HPDE6-E6E7 (cell line): ENCODE measurements at regions not wholly inside any gene's neighbourhood (a gene's known extent, or its start where the extent isn't known, plus 50 kb on each side); places are given as distances from the start of the nearest gene placed in this dataset.

Experiments used
- DNase-seq: peaks from one replicate; pipeline ENCODE4 v3.0.0; 2011; ENCODE audit warnings: missing footprints; ENCODE audit errors: extremely low spot score

DNA sequence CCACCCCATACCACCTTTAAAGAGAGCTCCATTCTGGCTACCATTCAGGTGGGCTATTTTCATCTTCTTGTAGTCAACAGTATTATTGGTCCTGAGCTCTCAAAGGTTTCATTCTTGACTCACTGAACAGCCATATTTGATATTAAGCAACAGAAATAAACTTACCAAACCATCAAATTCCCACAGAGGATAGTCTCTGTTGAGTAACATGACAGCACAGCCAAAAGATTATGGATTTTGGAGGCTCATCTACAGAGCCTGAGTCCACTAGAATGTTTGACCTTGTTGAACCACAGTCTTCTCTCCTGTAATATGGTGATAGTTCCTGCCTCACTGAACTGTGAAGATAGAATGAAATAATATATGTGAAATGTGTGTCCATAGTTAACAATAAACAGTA is 276.3 kb upstream of the LDB2 start:
- DNase-seq, result no peak

DNA sequence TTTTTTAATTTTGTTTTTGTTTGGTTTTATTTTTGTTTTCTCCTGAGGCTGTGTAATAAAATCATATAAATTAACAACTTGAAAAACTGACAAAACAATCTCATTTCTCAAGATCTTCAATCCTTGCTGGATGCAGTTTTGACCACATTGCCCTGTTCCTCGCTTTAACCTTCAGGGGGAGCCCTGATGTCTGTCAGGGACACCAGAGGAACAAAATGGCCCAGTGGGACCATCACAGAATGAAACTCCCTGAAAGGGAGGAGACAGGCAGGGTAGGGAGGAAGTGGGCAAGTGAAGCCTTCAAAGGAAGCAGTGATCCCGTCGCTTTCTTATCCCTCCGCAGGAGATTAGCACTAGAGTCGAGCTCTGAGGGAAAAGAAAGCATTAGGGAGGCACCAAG is 274.9 kb upstream of the LDB2 start:
- DNase-seq, result no peak

DNA sequence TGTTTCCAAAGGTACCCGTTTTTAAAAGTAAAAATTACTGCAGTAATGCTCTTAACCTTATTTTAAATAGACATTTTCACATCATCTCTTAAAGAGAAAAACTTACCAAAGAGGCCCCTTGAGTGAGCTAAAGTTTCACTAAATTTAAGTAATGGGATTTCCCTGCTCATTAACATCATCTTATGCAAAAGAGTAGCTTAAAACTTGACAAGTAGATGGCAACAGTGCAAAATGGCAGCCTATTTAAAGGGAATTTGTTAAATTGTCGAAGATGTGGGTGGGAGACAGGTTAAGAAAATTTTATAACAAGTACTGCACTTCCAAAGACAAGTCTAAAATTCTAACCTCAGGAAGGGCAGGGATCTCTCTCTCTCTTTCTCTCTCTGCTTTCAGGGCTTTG is 271.7 kb upstream of the LDB2 start:
- DNase-seq, result no peak

DNA sequence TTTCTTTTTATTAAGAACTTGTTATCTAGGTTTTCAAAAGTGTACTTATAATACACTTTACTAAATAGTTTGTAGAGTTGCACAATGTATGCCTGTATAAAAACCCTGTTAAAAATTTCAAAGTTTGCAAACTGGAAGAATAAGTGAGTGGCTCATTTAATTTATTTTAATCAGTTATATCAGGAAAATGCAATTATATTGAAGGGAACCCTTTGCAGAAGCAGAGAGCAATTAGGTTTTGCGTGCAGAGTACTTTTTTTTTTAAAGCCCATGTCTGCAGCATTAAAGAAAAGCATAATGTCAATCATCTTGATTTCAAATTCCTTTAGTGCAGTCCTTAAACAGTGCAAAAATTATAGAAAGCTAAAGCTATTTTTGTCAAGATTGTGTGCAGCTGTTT is 271.3 kb upstream of the LDB2 start:
- no peak for DNase-seq

DNA sequence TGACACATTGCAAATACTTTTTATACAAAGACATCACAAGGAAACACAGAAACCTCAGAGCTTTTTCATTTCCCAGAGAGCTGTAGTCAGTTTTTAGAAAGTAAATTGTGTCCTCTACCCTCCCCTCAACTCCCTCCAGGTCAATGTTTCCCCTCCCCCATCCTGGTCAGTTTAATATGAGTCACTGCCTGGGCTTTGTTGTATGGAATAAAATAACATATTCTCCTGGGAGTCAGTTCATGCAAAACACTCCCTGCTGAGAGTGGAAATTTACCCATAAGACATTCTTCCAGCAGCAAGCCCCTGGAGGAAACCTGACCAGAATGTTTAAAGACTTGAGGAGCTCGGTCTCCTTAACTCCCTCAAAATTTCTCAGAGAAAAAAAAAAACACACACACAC is 270.1 kb upstream of the LDB2 start:
- DNase-seq, result no peak

DNA sequence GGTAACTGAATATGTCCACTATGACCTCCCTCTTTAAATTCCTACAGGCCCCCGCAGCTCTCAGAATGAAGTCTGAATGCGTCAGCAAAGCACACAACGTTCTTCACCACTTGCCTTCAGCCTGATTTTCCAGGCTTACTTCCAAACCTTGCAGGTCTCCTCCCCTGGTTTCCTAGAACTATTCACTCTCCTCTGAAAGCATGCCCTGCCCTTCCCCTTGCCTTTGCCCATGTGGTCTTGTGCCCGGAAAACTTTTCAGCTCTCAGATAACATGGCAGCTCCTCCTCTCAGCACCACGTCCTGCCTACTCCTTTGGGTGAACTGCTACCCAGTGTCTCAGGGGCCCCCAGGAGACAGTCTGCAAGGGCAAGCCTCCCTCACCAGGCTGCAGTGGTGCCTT is 268.5 kb upstream of the LDB2 start:
- DNase-seq, result no peak

DNA sequence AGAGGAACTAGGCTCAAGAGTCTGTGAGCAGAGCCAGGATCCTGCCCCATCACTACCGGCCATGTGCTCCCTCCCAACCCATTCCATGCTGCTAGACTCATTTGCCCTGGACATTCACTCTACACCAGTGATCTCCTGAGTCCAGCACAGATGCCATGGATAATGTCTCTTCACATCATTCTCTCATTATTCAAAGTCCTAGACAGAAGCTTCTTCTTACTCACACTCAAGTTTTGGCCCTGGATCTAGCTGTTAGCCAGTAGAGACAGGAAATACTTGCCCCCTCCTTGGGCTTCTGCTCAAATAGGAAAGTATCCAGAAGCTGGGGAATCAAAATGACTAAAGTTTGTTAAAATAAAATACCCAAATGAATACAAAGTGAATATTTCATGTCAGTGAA is 266.8 kb upstream of the LDB2 start:
- no peak for DNase-seq

DNA sequence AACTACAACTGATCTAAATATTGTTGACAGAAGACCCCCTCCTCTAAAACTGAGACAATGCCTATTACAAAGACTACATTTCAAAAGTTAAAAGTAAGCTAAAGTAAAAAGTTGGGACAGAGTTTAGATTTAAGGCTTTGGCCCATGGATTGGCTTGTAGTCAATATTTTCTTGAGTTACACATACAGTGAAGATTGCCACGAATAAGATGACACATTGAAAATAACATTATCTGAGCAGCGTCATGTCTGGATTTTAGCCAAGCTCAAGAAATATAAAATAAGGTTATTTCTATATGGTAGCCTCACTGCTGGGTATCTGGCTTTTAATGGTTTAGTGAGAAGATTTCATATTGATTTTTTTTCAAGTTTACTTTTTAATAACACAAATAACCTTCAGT is 266.2 kb upstream of the LDB2 start:
- DNase-seq, result no peak

DNA sequence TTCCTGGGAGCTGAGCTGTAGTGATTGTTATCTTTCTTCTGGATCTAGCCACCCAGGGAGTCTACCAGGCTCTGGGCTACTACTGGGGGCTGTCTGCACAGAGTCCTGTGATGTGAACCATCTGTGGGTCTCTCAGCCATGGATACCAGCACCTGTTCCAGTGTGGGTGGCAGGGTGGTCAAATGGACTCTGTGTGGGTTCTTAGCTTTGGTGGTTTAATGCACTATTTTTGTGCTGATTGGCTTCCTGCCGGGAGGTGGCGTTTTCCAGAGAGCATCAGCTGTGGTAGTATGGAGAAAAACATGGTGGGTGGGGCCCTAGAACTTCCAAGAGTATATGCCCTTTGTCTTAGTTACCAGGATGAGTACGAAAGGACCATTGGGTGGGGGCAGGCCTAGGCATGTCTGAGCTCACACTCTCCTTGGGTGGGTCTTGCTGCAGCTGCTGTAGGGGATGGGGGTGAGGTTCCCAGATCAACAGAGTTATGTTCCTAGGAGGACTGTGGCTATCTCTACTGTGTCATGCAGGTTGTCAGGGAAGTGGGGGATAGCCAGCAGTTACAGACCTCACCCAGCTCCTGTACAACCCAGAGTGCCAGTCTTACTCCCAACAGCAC is 264.8 kb upstream of the LDB2 start:
- DNase-seq, result no peak

DNA sequence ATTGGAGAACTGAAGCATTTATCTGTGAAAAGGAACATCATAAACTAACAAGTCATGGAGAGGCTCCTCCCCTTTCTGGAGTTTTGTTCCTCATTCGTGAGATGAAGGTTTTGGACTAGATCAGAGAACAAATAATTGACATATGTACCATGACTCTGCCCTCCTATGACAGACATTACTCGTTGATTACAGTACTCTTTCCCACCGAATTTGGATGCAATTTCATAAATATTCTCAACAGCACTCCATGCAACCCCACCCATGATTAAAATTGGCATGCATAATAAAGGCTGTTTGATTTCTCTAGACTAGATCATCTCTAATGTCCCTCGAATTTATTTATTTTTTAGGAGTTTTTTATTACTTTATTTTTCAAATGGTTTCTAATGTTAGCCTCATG is 258.9 kb upstream of the LDB2 start:
- DNase-seq, result no peak

DNA sequence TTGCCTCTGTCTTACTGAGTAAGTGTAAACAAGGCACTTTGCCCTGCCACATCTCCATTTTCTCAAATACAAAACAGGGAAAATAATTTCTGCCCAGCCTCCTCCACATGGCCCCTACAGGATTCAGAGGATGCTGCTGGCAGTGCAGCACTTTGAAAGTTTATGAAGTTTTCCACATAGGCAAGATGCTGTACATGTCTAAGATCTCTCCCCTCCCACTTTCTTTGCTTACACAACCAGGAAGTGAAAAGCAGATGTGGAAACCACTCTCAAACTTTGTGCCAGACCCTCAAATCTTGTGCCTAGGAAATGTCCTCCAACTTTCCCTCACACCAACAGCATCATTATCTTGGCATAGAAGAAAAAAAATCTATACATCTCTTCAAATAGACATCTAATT is 257.0 kb upstream of the LDB2 start:
- DNase-seq, result no peak

DNA sequence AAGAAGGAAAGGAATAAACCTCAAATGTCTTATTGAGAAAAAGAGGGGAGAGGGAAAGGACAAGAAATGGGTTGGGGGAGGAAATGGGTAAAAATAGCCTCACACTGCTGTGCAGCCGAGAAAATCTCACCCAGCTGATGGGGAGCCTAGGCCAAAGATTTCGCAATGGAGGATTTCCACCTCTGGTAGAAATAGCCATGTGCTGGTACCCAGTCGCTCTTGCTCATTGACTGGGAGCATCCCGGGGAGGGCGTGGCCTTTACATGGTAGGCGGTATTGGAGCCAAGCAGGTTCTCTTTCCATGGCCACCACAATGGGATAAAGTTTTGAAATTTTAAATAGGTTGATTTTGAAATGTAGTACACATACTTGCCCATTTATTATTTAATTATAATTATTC is 255.1 kb upstream of the LDB2 start:
- DNase-seq, result no peak

DNA sequence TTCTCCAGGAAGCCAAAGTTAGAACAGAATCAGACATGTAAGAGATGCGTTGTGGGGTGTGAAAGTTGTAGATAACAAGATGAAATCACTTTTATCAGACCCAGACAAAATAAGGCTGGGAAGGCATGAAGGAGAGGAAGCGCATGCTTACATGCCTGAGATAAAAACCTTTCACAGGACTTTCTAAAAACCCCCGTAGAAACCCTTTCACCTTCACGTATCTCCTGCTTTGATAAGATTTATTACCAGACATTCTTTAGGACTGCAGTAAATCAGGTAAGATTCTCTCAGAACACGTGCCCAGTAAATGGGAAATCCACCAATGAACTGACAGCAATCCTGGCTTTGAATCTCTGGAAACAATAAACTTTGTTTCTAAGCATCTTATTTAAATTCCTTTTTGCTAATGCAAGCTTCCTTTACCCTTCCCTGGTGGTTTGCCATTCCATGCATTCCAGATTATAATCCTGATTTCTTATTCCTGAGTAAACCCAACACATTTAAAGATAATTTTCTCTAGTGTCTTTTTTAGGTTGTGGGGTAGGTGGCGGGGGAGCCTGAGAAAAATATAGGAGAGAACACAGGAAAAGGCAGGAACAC is 254.6 kb upstream of the LDB2 start:
- DNase-seq, result no peak

DNA sequence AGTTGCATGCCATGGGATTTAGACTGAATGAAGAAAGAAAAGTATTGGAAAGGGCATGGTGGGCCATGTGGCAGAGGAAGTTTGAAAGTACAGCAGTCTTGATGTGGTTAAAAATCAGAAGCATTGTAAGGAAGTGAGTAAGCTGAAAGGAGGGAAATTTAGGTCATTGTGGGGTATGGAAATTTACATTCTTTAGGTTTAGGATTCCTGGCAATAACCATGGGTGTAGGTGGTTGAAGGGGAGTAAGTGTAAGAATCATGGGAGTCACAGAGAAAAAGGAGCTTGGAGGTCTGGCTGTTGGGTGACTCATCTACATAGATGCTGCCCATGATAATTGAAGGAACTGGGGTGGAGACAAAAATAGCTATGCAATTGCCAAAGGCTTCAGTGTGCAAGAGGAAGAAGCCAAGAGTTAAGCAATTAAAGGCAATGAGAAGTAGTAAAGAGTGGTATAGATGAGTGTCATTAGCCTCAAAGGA is 243.8 kb upstream of the LDB2 start:
- no peak for DNase-seq

DNA sequence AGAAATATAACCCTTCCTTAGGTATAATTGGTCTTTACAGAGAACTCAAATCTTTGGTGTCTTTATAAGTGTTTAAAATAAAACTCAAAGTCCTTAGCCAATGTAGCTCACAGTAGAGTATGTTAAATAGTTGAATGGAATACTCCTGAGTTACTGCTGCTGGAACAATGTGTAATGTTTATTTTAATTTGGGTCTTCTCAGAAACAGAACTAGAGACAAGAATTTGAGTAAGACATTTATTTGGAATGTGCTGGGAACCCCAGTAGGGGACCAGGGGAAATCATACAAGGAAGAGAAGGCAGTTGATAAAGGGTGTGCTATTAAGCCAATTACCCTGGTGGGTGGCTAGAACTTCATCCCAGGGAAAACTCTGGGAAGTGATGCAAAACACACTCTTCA is 240.4 kb upstream of the LDB2 start:
- DNase-seq, result no peak

DNA sequence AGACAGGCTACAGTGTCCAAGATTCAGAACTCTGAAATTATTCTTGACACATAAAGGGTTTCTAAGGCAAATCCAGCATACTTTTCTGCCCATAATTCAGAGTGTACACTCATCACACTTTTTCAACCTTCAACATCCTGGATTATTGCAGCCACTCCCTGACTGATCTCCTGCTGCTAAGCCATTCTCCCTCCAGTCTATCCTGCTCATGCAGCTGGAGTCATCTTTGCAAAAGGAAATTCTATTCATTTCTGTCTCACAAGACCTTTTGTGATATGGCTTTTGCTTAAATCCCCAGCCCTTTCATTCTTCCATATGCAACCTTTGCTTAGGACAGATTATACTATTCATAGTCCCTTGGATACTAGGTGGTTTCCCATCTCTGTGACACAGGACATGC is 236.1 kb upstream of the LDB2 start:
- DNase-seq, result no peak

DNA sequence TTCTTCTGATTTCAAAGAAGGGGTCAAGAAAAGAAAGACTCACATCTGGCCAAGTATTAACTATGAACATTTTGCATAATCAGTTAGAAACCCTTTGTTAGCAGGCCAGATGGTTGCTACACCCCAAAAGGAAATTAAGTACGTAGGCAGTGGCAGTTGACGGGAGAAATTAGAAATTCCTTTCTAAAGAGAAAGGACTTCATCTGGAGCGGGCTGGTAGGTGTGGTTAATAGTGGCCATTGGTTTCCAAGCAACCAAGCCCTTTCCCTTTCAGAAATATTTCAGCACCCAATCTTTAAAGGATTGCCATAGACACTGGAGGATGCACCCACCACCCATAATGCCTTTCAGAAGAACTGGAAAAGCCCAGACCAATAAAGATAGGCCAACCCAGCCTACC is 235.7 kb upstream of the LDB2 start:
- no peak for DNase-seq

DNA sequence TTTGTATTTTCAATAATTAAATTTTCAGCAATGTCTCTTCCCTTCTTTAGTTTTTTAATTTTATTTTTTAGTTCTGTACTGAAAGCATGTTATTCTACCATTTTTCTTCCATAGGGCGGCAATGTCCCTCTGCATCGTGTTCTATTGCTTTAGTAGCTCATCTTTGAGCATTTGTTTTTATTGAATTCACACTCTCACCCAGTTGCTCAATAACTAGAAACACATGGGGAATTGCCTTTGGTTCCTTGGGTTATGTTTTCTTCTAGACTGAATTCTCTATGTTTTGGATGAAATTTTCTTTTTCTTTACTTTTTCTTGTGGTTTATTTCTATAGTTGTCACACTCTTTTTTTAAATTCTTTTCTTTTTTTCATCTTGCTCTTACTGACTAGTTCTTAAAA is 233.8 kb upstream of the LDB2 start:
- DNase-seq, result no peak

DNA sequence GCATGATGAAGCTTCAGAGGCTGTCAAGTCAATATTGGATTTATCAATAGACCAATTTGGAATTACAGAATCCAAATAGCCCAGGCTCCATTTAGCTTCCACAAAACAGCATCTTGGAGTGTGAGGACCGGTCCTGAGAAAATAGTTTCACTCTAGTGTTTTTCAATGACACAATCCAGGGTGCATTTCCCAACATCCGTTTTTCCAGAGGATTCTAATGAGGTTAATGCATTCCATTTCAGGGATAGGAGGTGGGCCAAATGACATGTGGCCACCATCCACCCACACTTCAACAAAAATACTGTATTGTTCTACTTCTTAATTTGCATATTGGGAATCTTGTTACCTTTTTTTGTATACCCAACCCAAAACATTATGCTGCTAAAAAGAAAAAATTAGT is 229.8 kb upstream of the LDB2 start:
- no peak for DNase-seq

DNA sequence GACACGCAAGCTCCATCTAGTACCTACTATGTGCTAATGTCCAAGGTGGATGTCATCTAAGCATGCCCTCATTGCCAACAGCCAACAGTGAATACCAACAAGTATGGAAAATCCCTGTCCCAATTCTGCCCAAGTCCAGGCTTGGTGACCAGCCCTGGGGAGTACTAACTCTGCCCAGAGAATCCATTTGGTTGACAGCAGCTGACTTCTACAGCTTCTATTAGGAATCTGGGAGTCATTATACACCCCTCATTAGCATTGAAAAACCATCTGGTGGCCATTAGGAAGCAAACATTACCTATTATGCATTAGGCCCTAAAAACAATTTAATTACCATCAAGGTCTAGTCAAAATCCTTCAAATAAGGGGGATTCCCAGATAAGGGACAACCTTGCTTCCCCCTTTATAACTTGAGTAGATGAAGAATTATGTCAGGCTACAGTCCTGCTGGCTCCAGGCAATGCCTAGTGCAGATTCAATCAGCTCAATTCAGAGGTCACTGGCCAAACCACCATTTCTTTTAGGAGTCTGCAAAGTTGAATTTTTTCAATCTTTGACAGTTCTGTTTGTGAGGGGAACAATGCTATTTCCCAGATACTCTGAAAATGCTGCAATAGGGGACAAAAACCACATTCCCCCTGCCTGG is 228.0 kb upstream of the LDB2 start:
- no peak for DNase-seq

DNA sequence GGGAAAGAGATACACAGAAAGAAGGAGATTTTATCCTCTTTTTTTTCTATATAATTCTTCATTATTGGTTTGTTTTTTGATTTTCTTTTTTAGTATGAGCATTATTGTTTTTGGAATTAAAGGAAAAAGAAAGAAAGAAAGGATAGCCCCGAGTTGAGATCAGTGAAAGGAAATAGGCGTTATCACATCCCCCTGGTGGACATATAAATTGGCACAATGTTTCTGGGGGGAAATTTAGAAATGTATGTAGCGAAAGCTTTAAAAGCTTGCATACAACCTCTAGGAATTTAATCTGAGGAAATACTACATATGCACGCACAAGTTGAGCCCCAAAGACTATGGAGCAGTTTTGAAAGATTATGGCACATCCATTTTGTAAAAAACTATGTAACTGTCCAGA is 226.3 kb upstream of the LDB2 start:
- no peak for DNase-seq

DNA sequence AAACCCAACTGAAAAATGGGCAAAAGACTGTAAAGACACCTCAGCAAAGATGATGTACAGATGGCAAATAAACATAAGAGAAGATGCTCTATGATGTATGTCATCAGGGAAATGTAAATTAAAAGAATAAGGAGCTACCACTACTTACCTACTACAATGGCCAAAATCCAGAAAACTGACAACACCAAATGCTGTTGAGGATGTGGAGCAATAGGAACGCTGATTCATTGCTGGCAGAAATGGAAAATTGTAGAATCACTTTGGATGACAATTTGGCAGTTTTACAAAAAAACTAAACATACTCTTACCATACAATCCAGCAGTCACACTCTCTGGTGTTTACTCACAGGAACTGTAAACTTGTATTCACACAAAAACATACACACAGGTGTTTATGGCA is 222.3 kb upstream of the LDB2 start:
- no peak for DNase-seq

DNA sequence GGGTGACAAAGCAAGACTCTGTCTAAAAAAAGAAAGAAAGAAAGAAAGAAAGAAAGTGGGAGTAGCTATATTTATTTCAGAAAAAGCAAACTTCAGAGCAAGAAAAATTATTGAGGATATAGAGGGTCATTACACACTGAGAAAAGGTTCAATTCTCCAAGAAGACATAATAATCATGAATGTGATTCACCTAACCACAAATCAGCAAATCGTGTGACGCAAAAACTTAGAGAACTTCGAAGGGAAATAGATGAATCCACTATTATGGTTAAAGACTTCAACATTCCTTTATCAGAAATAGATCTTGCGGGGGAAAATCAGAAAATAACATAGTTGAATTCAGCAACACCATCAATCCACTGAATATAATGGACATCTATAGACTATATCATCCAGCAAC is 219.3 kb upstream of the LDB2 start:
- no peak for DNase-seq

DNA sequence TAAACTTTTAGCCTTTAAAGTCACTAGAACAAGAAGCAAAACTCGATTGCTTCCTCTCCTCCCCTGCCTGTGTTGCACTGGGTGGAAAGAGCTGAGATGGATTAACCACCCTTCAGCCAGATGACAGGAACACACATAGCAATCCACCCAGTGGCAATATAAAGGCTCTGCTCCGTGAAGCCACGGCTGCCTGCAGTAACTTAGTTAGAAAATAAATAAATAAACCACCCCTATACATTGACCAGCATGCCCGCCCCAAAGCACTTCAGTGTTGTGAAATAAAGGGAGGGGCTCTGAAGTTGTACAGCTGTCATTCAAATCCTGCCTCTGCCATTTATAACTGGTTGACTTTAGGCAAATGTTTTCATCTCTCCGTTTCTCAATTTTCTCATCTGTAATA is 217.1 kb upstream of the LDB2 start:
- DNase-seq, result no peak
